MM.1S (cell line): ENCODE measurements at regions not wholly inside any gene's neighbourhood (a gene's known extent, or its start where the extent isn't known, plus 50 kb on each side); places are given as distances from the start of the nearest gene placed in this dataset.

Experiments used
- DNase-seq: peaks from one replicate; pipeline ENCODE4 v3.0.0-alpha.2; 2015
- H2AFZ ChIP-seq: fragments of 300-600 bp; sonication (generic); 2 replicates; pipeline ENCODE4 v1.6.0; 2016; ENCODE audit warnings: antibody characterized with exemption, low read length
- H3F3A ChIP-seq: fragments of 300-600 bp; sonication (generic); 2 replicates; pipeline ENCODE4 v1.6.1; 2016; ENCODE audit warnings: mild to moderate bottlenecking, antibody characterized with exemption, low read length, moderate library complexity, mixed read lengths; ENCODE audit not compliant: insufficient read depth
- H3K27ac ChIP-seq: fragments of 300-600 bp; sonication (generic); 2 replicates; pipeline ENCODE4 v1.5.1; 2016; ENCODE audit warnings: mild to moderate bottlenecking, low read length
- H3K27me3 ChIP-seq: fragments of 300-600 bp; sonication (generic); replicated peaks from 2 replicates; pipeline ENCODE4 v1.6.0; 2016; ENCODE audit warnings: low read length; ENCODE audit not compliant: insufficient read depth
- H3K36me3 ChIP-seq: fragments of 300-600 bp; sonication (generic); replicated peaks from 2 replicates; pipeline ENCODE4 v1.6.1; 2016; ENCODE audit warnings: mild to moderate bottlenecking, low read length, mixed read lengths; ENCODE audit not compliant: insufficient read depth
- H3K4me1 ChIP-seq: fragments of 300-600 bp; sonication (generic); 2 replicates; pipeline ENCODE4 v1.6.1; 2016; ENCODE audit warnings: low read length, mixed read lengths
- H3K4me2 ChIP-seq: fragments of 300-600 bp; sonication (generic); 2 replicates; pipeline ENCODE4 v1.6.0; 2016; ENCODE audit warnings: low read depth, low read length
- H3K4me3 ChIP-seq: fragments of 300-600 bp; sonication (generic); 2 replicates; pipeline ENCODE4 v1.5.1; 2016; ENCODE audit warnings: low read length, mixed read lengths
- H3K79me2 ChIP-seq: fragments of 300-600 bp; sonication (generic); 2 replicates; pipeline ENCODE4 v1.6.1; 2016; ENCODE audit warnings: mixed run types, low read length, mixed read lengths
- H3K9ac ChIP-seq: fragments of 300-600 bp; sonication (generic); 2 replicates; pipeline ENCODE4 v1.6.1; 2016; ENCODE audit warnings: low read length, mixed read lengths
- H3K9me2 ChIP-seq: fragments of 300-600 bp; sonication (generic); replicated peaks from 2 replicates; pipeline ENCODE4 v1.6.1; 2016; ENCODE audit warnings: mild to moderate bottlenecking, low read length, mixed read lengths; ENCODE audit not compliant: insufficient read depth
- H3K9me3 ChIP-seq: fragments of 300-600 bp; sonication (generic); replicated peaks from 2 replicates; pipeline ENCODE4 v1.6.1; 2016; ENCODE audit warnings: mild to moderate bottlenecking, low read length, mixed read lengths; ENCODE audit not compliant: insufficient read depth
- H4K20me1 ChIP-seq: fragments of 300-600 bp; sonication (generic); 2 replicates; pipeline ENCODE4 v1.6.1; 2016; ENCODE audit warnings: mild to moderate bottlenecking, low read length, moderate library complexity, mixed read lengths; ENCODE audit not compliant: insufficient read depth
- CTCF ChIP-seq: fragments of 300-600 bp; sonication (generic); IDR thresholded peaks from 2 replicates; pipeline ENCODE4 v1.5.1; 2016; ENCODE audit warnings: antibody characterized with exemption, low read length, mixed read lengths
- EZH2 ChIP-seq: fragments of 300-600 bp; sonication (generic); optimal IDR thresholded peaks from 2 replicates; pipeline ENCODE3; 2017; ENCODE audit warnings: low read depth, mild to moderate bottlenecking, antibody characterized with exemption, low read length, mixed read lengths
- EZH2phosphoT487 ChIP-seq: fragments of 300-600 bp; sonication (generic); IDR thresholded peaks from 2 replicates; pipeline ENCODE4 v1.6.1; 2018; ENCODE audit warnings: antibody characterized with exemption, low read length

- no peaks in the 10 kb centered on the region for H4K20me1 ChIP-seq
- no peaks in the 10 kb centered on the region for H3K79me2 ChIP-seq
- no peak for TF ChIP-seq EZH2
- no peak for TF ChIP-seq CTCF
- TF ChIP-seq EZH2phosphoT487, result no peak
- no peak overlapping the region for H3K4me2 ChIP-seq
- no peaks in the 10 kb centered on the region for H3K36me3 ChIP-seq
- DNase-seq, result no peak
- no peaks in the 10 kb centered on the region for H3K4me1 ChIP-seq
- H3F3A ChIP-seq, result no peaks in the 10 kb centered on the region
- H3K27ac ChIP-seq, result no peak overlapping the region
- no peaks in the 10 kb centered on the region for H3K9me2 ChIP-seq
- no peaks in the 10 kb centered on the region for H3K9me3 ChIP-seq
- peaks cover 32% of the 10 kb centered on the region for H3K27me3 ChIP-seq
- H2AFZ ChIP-seq, result no peak overlapping the region
- H3K9ac ChIP-seq, result no peak overlapping the region
- H3K4me3 ChIP-seq, result no peak overlapping the region
Observed at GRCh38 chr16:88328313-88328980, 54.3 kb upstream of the ZNF469 start.

DNA sequence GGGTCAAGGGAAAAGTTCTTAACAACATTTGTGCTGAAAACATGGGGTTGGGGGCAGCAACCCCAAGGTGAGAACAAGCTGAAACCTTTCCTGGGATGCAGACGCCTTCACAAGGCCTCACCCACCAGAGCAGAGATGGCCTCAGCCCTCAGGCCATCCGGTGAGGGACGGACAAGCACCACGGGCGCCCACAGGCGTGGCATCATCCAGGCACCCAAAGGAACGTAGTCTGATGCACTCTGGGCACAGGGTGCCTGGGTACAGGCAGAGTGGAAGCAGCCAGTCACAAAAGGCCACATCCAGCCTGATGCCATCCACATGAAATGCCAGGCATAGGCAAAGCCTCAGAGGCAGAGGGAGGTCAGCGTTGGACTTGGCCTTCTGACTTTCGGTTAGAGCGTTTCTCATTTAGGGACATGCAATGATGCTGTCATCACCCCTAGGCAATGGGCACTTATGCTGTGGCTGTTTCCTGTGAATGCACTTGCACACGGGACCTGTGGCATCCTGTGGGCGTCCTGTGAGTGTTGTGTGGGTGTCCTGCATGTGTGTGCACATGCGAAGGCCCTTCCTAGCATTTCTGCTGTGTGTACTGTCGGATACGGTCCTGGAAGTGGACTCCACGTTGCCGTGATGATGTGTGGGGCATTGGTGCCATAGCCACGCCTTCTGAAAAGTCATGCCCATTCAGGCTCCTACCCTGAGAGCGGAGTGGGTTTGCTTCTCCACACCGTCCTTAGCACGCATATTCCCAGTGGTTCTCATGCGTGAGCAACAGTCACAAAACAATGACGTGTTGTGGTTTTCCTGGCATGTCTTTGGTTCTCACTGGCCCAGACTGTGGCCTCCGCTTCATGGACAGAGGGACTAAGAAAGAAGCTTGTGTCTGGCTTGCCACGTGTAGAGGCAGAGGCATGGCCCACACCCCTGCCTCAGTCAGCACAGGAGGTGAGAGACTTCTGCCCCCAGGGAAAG, 52.7 kb upstream of the ZNF469 start:
- no peaks in the 10 kb centered on the region for H3K9me2 ChIP-seq
- no peaks in the 10 kb centered on the region for H3K9me3 ChIP-seq
- no peak overlapping the region for H3K4me3 ChIP-seq
- H3K4me1 ChIP-seq, result no peaks in the 10 kb centered on the region
- H2AFZ ChIP-seq, result no peak overlapping the region
- no peak overlapping the region for H3K4me2 ChIP-seq
- no peaks in the 10 kb centered on the region for H4K20me1 ChIP-seq
- H3F3A ChIP-seq, result no peaks in the 10 kb centered on the region
- no peaks in the 10 kb centered on the region for H3K79me2 ChIP-seq
- no peak overlapping the region for H3K27ac ChIP-seq
- H3K27me3 ChIP-seq, result peaks cover 32% of the 10 kb centered on the region
- no peak for DNase-seq
- no peaks in the 10 kb centered on the region for H3K36me3 ChIP-seq
- TF ChIP-seq CTCF, result no peak
- TF ChIP-seq EZH2phosphoT487, result no peak
- no peak overlapping the region for H3K9ac ChIP-seq

DNA sequence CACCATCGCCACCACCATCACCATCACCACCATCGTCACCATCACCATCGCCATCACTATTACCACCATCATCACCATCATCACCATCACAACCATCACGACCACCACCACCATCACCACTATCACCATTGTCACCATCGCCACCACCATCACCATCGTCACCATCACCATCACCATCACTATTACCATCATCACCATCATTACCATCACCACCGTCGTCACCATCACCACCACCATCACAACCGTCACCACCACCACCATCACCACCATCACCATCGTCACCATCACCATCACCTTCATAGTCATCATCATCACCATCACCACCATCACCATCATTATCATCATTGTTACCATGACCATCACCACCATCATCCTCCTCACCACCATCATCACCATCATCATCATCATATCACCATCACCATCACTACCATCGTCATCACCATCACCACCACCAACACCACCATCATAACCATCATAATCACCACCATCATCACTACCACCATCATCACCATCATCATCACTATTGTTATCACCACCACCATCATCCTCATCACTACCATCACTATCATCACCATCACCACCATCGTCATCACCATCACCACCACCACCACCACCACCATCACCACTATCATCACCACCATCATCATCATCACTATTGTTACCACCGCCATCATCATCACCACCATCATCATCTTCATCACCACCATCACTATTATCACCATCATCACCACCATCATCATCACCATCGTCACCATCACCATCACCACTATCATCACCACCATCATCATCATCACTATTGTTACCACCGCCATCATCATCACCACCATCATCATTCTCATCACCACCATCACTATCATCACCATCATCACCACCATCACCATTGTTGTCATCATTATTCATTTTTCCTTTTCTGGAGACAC, 51.5 kb upstream of the ZNF469 start:
- Histone ChIP-seq H3F3A (no peaks in the 10 kb centered on the region), H3K79me2 (no peaks in the 10 kb centered on the region), H3K36me3 (no peaks in the 10 kb centered on the region), H4K20me1 (no peaks in the 10 kb centered on the region), H3K4me2 (no peak overlapping the region), H3K27ac (no peak overlapping the region), H3K9ac (no peak overlapping the region), H3K4me1 (no peaks in the 10 kb centered on the region), H3K4me3 (no peak overlapping the region), H3K9me3 (no peaks in the 10 kb centered on the region), H3K27me3 (peaks cover 32% of the 10 kb centered on the region), H2AFZ (no peak overlapping the region), H3K9me2 (no peaks in the 10 kb centered on the region)
- TF ChIP-seq EZH2 (no peak), CTCF (no peak), EZH2phosphoT487 (no peak)
- no peak for DNase-seq
